ENCODE measurements at regions not wholly inside any gene's neighbourhood (a gene's known extent, or its start where the extent isn't known, plus 50 kb on each side); places are given as distances from the start of the nearest gene placed in this dataset.

- no peak for TF ChIP-seq CTCF (IDR thresholded peaks at IDR 0.05)
- Histone ChIP-seq H3K4me3 (no peak overlapping the region), H3K27ac (no peak overlapping the region), H3K4me1 (no peaks in the 10 kb centered on the region), H3K27me3 (ENCODE audit: insufficient read depth in 3 of 3, low read length in 2 of 3) (no peaks in the 10 kb centered on the region), H3K9me3 (no peaks in the 10 kb centered on the region), H3K36me3 (ENCODE audit: insufficient read depth in 1 of 2, low read depth in 1 of 2) (no peaks in the 10 kb centered on the region)
- no peak for ATAC-seq
- no peak for DNase-seq
- intact Hi-C loops (cut with DNase I): no loop called here
- 83 to 89% (median 87%) methylated on average over 3 of the region's 3 CpGs for WGBS, 3 donors
These were observed 208.7 kb downstream of the CRPPA start for GRCh38 chr7:16212610-16213009.

GRCh38 chr7:16212032-16212431 is 209.3 kb downstream of the CRPPA start:
- no peak for DNase-seq
- H3K36me3 ChIP-seq (ENCODE audit: insufficient read depth in 1 of 2, low read depth in 1 of 2): no peaks in the 10 kb centered on the region
- 80 to 91% (median 88%) methylated on average over 4 of the region's 4 CpGs for WGBS, 3 donors
- no peaks in the 10 kb centered on the region for H3K9me3 ChIP-seq
- H3K4me3 ChIP-seq: no peak overlapping the region
- H3K27ac ChIP-seq: no peak overlapping the region
- no peaks in the 10 kb centered on the region for H3K27me3 ChIP-seq (ENCODE audit: insufficient read depth in 3 of 3, low read length in 2 of 3)
- no peak for TF ChIP-seq CTCF (IDR thresholded peaks at IDR 0.05)
- intact Hi-C loops (cut with DNase I): no loop called here
- no peak for ATAC-seq
- H3K4me1 ChIP-seq: no peaks in the 10 kb centered on the region

GRCh38 chr7:16211402-16211925 is 209.9 kb downstream of the CRPPA start:
- TF ChIP-seq CTCF (IDR thresholded peaks at IDR 0.05): no peak
- no peaks in the 10 kb centered on the region for H3K9me3 ChIP-seq
- no peaks in the 10 kb centered on the region for H3K36me3 ChIP-seq (ENCODE audit: insufficient read depth in 1 of 2, low read depth in 1 of 2)
- WGBS, 3 donors: 89 to 91% (median 90%) methylated on average over 6 of the region's 6 CpGs
- no peak overlapping the region for H3K4me3 ChIP-seq
- no peaks in the 10 kb centered on the region for H3K4me1 ChIP-seq
- H3K27me3 ChIP-seq (ENCODE audit: insufficient read depth in 3 of 3, low read length in 2 of 3): no peaks in the 10 kb centered on the region
- DNase-seq: no peak
- intact Hi-C loops (cut with DNase I): no loop called here
- no peak for ATAC-seq
- no peak overlapping the region for H3K27ac ChIP-seq

GRCh38 chr7:16210171-16210570 is 211.2 kb downstream of the CRPPA start:
- no peak for TF ChIP-seq CTCF (IDR thresholded peaks at IDR 0.05)
- no peaks in the 10 kb centered on the region for H3K27me3 ChIP-seq (ENCODE audit: insufficient read depth in 3 of 3, low read length in 2 of 3)
- no peaks in the 10 kb centered on the region for H3K9me3 ChIP-seq
- intact Hi-C loops (cut with DNase I): no loop called here
- no peaks in the 10 kb centered on the region for H3K4me1 ChIP-seq
- H3K36me3 ChIP-seq (ENCODE audit: insufficient read depth in 1 of 2, low read depth in 1 of 2): no peaks in the 10 kb centered on the region
- H3K4me3 ChIP-seq: no peak overlapping the region
- no peak overlapping the region for H3K27ac ChIP-seq
- WGBS, 3 donors: 87 to 98% (median 95%) methylated on average over 2 of the region's 2 CpGs
- ATAC-seq (no peak), DNase-seq (no peak)

- WGBS, 3 donors: 21 to 40% (median 35%) methylated on average over 2 of the region's 2 CpGs
- no peak for DNase-seq
- no peak for TF ChIP-seq CTCF (IDR thresholded peaks at IDR 0.05)
- Histone ChIP-seq H3K4me1 (no peaks in the 10 kb centered on the region), H3K27ac (no peak overlapping the region), H3K4me3 (no peak overlapping the region), H3K36me3 (ENCODE audit: insufficient read depth in 1 of 2, low read depth in 1 of 2) (no peaks in the 10 kb centered on the region), H3K9me3 (no peaks in the 10 kb centered on the region), H3K27me3 (ENCODE audit: insufficient read depth in 3 of 3, low read length in 2 of 3) (no peaks in the 10 kb centered on the region)
- no peak for ATAC-seq
- intact Hi-C loops (cut with DNase I): no loop called here
These were observed 214.0 kb downstream of the CRPPA start for GRCh38 chr7:16207321-16207720.
